ENCODE measurements at regions not wholly inside any gene's neighbourhood (a gene's known extent, or its start where the extent isn't known, plus 50 kb on each side); places are given as distances from the start of the nearest gene placed in this dataset.

DNA sequence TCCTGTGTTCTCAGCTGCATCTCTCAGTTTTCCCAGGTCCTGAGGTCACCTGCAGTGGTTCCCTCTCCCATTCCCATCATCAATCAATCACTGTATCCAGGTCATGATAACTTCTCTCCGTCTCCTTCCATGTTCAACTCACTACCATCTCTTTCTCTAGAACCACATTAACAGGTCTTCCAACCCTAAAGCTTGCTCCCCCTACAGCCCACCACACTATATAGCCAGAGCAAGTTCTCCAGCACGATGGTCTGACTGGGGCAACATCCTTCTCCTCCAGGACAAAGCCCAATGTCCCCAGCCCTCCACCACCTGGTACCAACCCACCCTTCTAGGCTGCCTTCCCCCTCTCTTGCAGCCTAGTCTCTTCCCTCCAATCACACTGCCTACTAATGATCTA, 241.6 kb downstream of the CDK5RAP2 start:
- Histone ChIP-seq H3K36me3 (no peaks in the 10 kb centered on the region), H3K27me3 (no peaks in the 10 kb centered on the region), H3K9me3 (no peaks in the 10 kb centered on the region), H3K4me3 (no peak overlapping the region), H3K27ac (no peak overlapping the region), H3K4me1 (no peaks in the 10 kb centered on the region)
- TF ChIP-seq POLR2A (IDR thresholded peaks at IDR 0.05): no peak
- TF ChIP-seq, protein P1, sequence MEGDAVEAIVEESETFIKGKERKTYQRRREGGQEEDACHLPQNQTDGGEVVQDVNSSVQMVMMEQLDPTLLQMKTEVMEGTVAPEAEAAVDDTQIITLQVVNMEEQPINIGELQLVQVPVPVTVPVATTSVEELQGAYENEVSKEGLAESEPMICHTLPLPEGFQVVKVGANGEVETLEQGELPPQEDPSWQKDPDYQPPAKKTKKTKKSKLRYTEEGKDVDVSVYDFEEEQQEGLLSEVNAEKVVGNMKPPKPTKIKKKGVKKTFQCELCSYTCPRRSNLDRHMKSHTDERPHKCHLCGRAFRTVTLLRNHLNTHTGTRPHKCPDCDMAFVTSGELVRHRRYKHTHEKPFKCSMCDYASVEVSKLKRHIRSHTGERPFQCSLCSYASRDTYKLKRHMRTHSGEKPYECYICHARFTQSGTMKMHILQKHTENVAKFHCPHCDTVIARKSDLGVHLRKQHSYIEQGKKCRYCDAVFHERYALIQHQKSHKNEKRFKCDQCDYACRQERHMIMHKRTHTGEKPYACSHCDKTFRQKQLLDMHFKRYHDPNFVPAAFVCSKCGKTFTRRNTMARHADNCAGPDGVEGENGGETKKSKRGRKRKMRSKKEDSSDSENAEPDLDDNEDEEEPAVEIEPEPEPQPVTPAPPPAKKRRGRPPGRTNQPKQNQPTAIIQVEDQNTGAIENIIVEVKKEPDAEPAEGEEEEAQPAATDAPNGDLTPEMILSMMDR (IDR thresholded peaks at IDR 0.05): no peak
- no peak for TF ChIP-seq POLR2AphosphoS5 (IDR thresholded peaks at IDR 0.05; ENCODE audit: insufficient read depth in 1 of 2, low read depth in 1 of 2)
- peak in 1 of 2 donors; percentile 62 for DNase-seq (ENCODE audit: extremely low spot score in 2 of 2)
- intact Hi-C loops (cut with DNase I): no loop called here

DNA sequence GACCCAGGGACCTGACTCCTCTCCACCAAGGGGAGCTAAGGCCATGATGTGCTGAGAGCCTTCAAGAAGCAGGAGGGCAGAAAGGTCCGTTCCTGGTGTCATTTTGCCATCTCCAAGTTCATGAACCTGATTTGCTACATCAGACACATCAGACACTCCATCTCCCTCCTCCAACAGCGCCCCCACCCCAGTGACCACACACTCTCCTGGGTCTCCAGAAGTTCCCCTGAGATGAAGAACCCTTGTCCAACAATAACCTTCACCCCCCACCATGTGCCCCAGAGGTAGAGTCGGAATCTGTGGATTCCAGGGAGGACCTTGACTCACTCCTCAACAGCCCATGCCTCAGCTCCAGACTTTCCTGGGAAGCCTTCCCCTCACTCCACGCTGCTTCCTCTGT, 242.8 kb downstream of the CDK5RAP2 start:
- Histone ChIP-seq H3K4me1 (no peaks in the 10 kb centered on the region), H3K36me3 (no peaks in the 10 kb centered on the region), H3K4me3 (no peak overlapping the region), H3K9me3 (no peaks in the 10 kb centered on the region), H3K27me3 (no peaks in the 10 kb centered on the region), H3K27ac (no peak overlapping the region)
- TF ChIP-seq, protein P1 (IDR thresholded peaks at IDR 0.05): no peak
- no peak for TF ChIP-seq POLR2AphosphoS5 (IDR thresholded peaks at IDR 0.05; ENCODE audit: insufficient read depth in 1 of 2, low read depth in 1 of 2)
- TF ChIP-seq POLR2A (IDR thresholded peaks at IDR 0.05): no peak
- DNase-seq (ENCODE audit: extremely low spot score in 2 of 2): peak in 1 of 2 donors; percentile 74
- intact Hi-C loops (cut with DNase I): no loop called here

DNA sequence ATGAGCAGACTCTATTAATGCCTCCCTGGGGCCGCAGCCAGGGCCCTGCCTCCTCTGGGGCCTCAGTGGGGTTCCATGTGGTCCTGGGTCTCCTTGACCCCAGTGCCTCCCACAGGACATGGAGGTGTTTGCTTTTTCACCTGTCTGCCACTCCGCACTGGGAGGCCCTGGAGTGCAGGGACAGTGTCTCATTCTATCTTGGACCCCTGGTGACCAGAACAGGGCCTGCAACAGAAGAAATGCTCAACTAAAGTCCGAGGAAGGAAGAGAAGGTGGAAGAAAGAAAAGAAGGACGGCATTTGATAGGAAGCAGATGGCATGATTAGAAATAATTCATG, 243.2 kb downstream of the CDK5RAP2 start:
- intact Hi-C loops (cut with DNase I): no loop called here
- Histone ChIP-seq H3K36me3 (no peaks in the 10 kb centered on the region), H3K27ac (no peak overlapping the region), H3K4me3 (no peak overlapping the region), H3K4me1 (no peaks in the 10 kb centered on the region), H3K9me3 (no peaks in the 10 kb centered on the region), H3K27me3 (no peaks in the 10 kb centered on the region)
- TF ChIP-seq POLR2AphosphoS5 (IDR thresholded peaks at IDR 0.05; ENCODE audit: insufficient read depth in 1 of 2, low read depth in 1 of 2): no peak
- TF ChIP-seq POLR2A (IDR thresholded peaks at IDR 0.05): no peak
- TF ChIP-seq, protein P1 (IDR thresholded peaks at IDR 0.05): no peak
- no peak for DNase-seq (ENCODE audit: extremely low spot score in 2 of 2)

DNA sequence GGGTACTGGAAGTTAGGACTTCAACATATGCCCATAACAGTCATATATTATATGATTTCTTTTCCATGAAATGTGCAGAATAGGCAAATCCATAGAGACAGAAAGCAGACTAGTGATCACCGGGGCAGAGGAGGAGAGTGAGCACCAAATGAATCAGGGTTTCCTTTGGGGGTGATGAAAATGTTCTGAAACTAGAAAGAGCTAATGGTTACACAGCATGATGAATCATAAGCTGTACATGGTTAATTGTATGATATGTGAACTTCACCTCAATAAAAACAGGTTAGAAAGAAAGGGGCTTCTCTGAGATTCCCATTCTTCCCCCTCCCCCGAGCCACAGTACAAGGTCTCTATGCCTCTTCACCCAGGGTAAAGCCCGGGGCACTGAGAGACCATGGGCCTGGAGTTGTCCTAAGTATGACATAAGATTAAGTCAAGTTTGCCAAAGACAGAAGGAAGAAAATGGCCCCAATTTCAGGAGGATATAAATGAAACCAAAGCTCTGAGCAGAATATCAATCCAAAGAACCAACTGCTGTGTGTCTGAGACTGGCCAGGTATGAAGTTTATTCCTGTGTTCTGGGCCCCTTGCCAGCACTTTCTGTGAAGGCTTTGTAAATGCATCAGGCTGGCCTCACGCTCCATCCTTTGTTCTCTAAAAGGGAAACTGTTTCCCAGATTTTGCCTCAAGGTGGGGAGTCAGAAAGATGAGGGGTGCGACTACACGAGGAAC, 243.8 kb downstream of the CDK5RAP2 start:
- intact Hi-C loops (cut with DNase I): no loop called here
- peak in 1 of 2 donors; percentile 47 for DNase-seq (ENCODE audit: extremely low spot score in 2 of 2)
- Histone ChIP-seq H3K27ac (no peak overlapping the region), H3K4me1 (no peaks in the 10 kb centered on the region), H3K4me3 (no peak overlapping the region), H3K9me3 (no peaks in the 10 kb centered on the region), H3K27me3 (no peaks in the 10 kb centered on the region), H3K36me3 (no peaks in the 10 kb centered on the region)
- TF ChIP-seq, protein P1 (IDR thresholded peaks at IDR 0.05): no peak
- TF ChIP-seq POLR2A (IDR thresholded peaks at IDR 0.05) (no peak), POLR2AphosphoS5 (IDR thresholded peaks at IDR 0.05; ENCODE audit: insufficient read depth in 1 of 2, low read depth in 1 of 2) (no peak)

DNA sequence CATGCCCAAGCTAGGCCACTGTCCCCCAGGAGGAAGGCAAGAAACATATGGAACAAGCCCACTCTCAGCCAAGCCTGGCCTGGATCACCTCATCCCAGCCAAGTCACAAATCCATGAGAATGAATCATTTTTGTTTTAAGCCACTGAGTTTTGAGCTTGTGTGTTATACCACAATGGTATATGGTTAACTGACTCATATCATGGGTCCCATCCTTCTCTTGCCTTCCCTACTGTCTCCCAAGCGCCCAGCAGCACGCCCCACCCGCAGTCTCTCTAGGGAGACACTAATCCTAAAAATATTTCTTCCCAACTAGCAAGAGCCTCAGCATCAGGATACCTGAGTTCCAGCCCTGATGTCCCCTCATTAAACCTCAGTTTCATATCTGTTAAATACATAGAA, 248.1 kb downstream of the CDK5RAP2 start:
- Histone ChIP-seq H3K4me1 (no peaks in the 10 kb centered on the region), H3K27me3 (no peaks in the 10 kb centered on the region), H3K27ac (no peak overlapping the region), H3K4me3 (no peak overlapping the region), H3K36me3 (no peaks in the 10 kb centered on the region), H3K9me3 (no peaks in the 10 kb centered on the region)
- intact Hi-C loops (cut with DNase I): no loop called here
- TF ChIP-seq POLR2AphosphoS5 (IDR thresholded peaks at IDR 0.05; ENCODE audit: insufficient read depth in 1 of 2, low read depth in 1 of 2) (no peak), POLR2A (IDR thresholded peaks at IDR 0.05) (no peak)
- TF ChIP-seq, protein P1 (IDR thresholded peaks at IDR 0.05): no peak
- peak in 1 of 2 donors; percentile 25 for DNase-seq (ENCODE audit: extremely low spot score in 2 of 2)
